ENCODE measurements at regions not wholly inside any gene's neighbourhood (a gene's known extent, or its start where the extent isn't known, plus 50 kb on each side); places are given as distances from the start of the nearest gene placed in this dataset.

- DNase-seq (ENCODE audit: low spot score) (no peak), FAIRE-seq (no peak)
- WGBS (ENCODE audit: low lambda C conversion rate) = 4% methylated on average over 5 of the region's 5 CpGs
- no peak for TF ChIP-seq HNF1B (CRISPR knock-in tag; IDR thresholded peaks at IDR 0.05)
- TF ChIP-seq ZNF577 (CRISPR knock-in tag; IDR thresholded peaks at IDR 0.05; ENCODE audit: borderline replicate concordance, low read depth) = no peak
- TF ChIP-seq, protein P1, sequence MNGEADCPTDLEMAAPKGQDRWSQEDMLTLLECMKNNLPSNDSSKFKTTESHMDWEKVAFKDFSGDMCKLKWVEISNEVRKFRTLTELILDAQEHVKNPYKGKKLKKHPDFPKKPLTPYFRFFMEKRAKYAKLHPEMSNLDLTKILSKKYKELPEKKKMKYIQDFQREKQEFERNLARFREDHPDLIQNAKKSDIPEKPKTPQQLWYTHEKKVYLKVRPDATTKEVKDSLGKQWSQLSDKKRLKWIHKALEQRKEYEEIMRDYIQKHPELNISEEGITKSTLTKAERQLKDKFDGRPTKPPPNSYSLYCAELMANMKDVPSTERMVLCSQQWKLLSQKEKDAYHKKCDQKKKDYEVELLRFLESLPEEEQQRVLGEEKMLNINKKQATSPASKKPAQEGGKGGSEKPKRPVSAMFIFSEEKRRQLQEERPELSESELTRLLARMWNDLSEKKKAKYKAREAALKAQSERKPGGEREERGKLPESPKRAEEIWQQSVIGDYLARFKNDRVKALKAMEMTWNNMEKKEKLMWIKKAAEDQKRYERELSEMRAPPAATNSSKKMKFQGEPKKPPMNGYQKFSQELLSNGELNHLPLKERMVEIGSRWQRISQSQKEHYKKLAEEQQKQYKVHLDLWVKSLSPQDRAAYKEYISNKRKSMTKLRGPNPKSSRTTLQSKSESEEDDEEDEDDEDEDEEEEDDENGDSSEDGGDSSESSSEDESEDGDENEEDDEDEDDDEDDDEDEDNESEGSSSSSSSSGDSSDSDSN (CRISPR knock-in tag; IDR thresholded peaks at IDR 0.05) = no peak
- TF ChIP-seq ZNF224 (CRISPR knock-in tag; IDR thresholded peaks at IDR 0.05) = no peak
- no peak for TF ChIP-seq SNAPC4 (CRISPR knock-in tag; IDR thresholded peaks at IDR 0.05)
- no peak for TF ChIP-seq ZSCAN20 (CRISPR knock-in tag; IDR thresholded peaks at IDR 0.05; ENCODE audit: borderline replicate concordance)
- no peak for TF ChIP-seq NR3C1 (CRISPR knock-in tag; IDR thresholded peaks at IDR 0.05)
- TF ChIP-seq CHD2 (IDR thresholded peaks at IDR 0.05; ENCODE audit: low read depth, low read length) = no peak
- TF ChIP-seq, protein P2, sequence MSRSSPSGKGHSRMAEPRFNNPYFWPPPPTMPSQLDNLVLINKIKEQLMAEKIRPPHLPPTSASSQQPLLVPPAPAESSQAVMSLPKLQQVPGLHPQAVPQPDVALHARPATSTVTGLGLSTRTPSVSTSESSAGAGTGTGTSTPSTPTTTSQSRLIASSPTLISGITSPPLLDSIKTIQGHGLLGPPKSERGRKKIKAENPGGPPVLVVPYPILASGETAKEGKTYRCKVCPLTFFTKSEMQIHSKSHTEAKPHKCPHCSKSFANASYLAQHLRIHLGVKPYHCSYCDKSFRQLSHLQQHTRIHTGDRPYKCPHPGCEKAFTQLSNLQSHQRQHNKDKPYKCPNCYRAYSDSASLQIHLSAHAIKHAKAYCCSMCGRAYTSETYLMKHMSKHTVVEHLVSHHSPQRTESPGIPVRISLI (CRISPR knock-in tag; IDR thresholded peaks at IDR 0.05; ENCODE audit: borderline replicate concordance) = no peak
- TF ChIP-seq ZNF510 (CRISPR knock-in tag; IDR thresholded peaks at IDR 0.05; ENCODE audit: low read depth) = no peak
- TF ChIP-seq AKAP8 (CRISPR knock-in tag; IDR thresholded peaks at IDR 0.05) = no peak
- TF ChIP-seq ZNF75D (CRISPR knock-in tag; IDR thresholded peaks at IDR 0.05; ENCODE audit: borderline replicate concordance) = no peak
- no peak for TF ChIP-seq PAWR (CRISPR knock-in tag; IDR thresholded peaks at IDR 0.05; ENCODE audit: borderline replicate concordance)
Observed at GRCh38 chr22:47654922-47655491, 892.6 kb downstream of the TBC1D22A start.

More at GRCh38 chr22:47654922-47655491, 892.6 kb downstream of the TBC1D22A start:
- Histone ChIP-seq H2AFZ (ENCODE audit: low read length) (no peak overlapping the region), H3K9me3 (ENCODE audit: low read length) (peaks cover 38% of the 10 kb centered on the region), H3K36me3 (replicated peaks in 1 of 2; ENCODE audit: control insufficient read depth in 1 of 2, insufficient read depth in 2 of 2, low read length in 2 of 2) (no peaks in the 10 kb centered on the region), H3K4me3 (replicated peaks in 1 of 3; ENCODE audit: insufficient read depth in 1 of 3, low read depth in 2 of 3, low read length in 3 of 3) (no peak overlapping the region), H3K4me1 (ENCODE audit: insufficient read depth, low read length) (no peaks in the 10 kb centered on the region), H3K27ac (ENCODE audit: extremely low read length, insufficient read depth, low read length) (no peak overlapping the region), H3K9ac (ENCODE audit: insufficient read depth, low read depth, low read length) (no peak overlapping the region), H3K4me2 (ENCODE audit: low read depth, low read length) (no peak overlapping the region), H4K20me1 (ENCODE audit: insufficient read depth, low read length) (no peaks in the 10 kb centered on the region), H3K79me2 (ENCODE audit: insufficient read depth, low read length) (no peaks in the 10 kb centered on the region), H3K27me3 (ENCODE audit: control insufficient read depth in 1 of 2, insufficient read depth in 2 of 2, low read length in 2 of 2) (no peaks in the 10 kb centered on the region)
- intact Hi-C loops (cut with micrococcal nuclease; ENCODE audit: unreplicated experiment) (no loop called here), in situ Hi-C loops (cut with HindIII; ENCODE audit: extremely low pct_ligation_motif_present, low pct_unique_long_range_greater_than_20kb) (no loop called here)
- ChIA-PET POLR2A (no interaction called here), CTCF (ENCODE audit: low intra/inter-chr PET ratio, low total read pairs) (no interaction called here)
- ATAC-seq = no peak
- BruUV-seq (replicated peaks) = no TSS peak

Data from HepG2 (cell line).